ENCODE measurements at regions not wholly inside any gene's neighbourhood (a gene's known extent, or its start where the extent isn't known, plus 50 kb on each side); places are given as distances from the start of the nearest gene placed in this dataset.

DNA sequence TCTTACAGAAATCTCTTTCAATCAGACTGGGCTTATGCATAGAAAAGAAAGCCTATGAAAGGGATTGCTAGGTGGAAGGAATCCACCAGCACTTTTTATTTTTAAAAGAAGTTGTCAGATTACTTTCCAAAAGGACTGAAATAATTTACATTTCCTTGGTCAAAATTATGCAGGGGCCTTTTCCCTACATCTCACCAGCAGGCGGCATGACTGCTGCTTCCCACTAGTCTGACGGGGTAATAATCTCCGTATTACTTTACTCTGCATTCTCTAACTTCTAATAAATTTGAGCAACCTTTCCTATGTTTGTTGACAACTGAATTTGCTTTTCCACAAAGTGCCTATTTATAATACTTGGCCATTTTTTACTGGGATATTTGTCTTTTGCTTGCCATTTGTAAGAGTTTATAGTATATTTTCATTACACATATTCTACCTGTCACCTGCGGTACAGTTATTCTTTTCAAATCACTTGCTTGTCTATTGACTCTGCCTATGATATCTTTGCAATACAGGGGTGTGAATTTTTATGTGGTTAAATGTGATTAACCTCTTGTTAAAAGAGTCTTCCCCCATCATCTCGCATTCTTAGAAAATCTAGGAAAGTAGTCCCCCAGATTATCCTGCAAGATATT is 51.9 kb upstream of the USP47 start:
- Histone ChIP-seq H2BK12ac (ENCODE audit: low read length) (no peak overlapping the region), H3K14ac (ENCODE audit: low read length) (no peak overlapping the region), H3K4me3 (ENCODE audit: low read length in 2 of 2) (no peak overlapping the region), H3K36me3 (replicated peaks in 1 of 2; ENCODE audit: control insufficient read depth in 2 of 2, insufficient read depth in 2 of 2, low read length in 2 of 2) (no peaks in the 10 kb centered on the region), H3K9ac (ENCODE audit: low read depth, low read length, poor library complexity) (no peak overlapping the region), H3K9me3 (replicated peaks in 1 of 2; ENCODE audit: control insufficient read depth in 2 of 2, insufficient read depth in 1 of 2, low read depth in 1 of 2, low read length in 2 of 2) (no peaks in the 10 kb centered on the region), H4K8ac (ENCODE audit: low read depth, low read length) (no peak overlapping the region), H2BK5ac (ENCODE audit: low read length) (no peak overlapping the region), H3K4ac (ENCODE audit: low read length) (no peak overlapping the region), H2BK120ac (ENCODE audit: low read depth, low read length) (no peak overlapping the region), H2AFZ (ENCODE audit: low read length) (no peak overlapping the region), H2BK15ac (ENCODE audit: low read length) (no peak overlapping the region), H3K4me2 (ENCODE audit: insufficient read depth, low read length, poor library complexity, severe bottlenecking) (no peak overlapping the region), H3K18ac (ENCODE audit: low read length) (no peak overlapping the region), H3K79me1 (ENCODE audit: low read depth, low read length) (no peaks in the 10 kb centered on the region), H3K4me1 (ENCODE audit: control insufficient read depth in 2 of 2, insufficient read depth in 1 of 2, low read depth in 1 of 2, low read length in 2 of 2) (no peaks in the 10 kb centered on the region), H3K23ac (ENCODE audit: low read depth, low read length, poor library complexity) (no peak overlapping the region), H3K27ac (replicated peaks; ENCODE audit: low read length) (no peak overlapping the region), H2AK5ac (ENCODE audit: low read depth, low read length) (no peak overlapping the region), H3K27me3 (ENCODE audit: control insufficient read depth in 3 of 3, insufficient read depth in 3 of 3, low read depth in 1 of 3, low read length in 3 of 3) (no peaks in the 10 kb centered on the region), H4K91ac (ENCODE audit: low read depth, low read length, poor library complexity) (no peak overlapping the region)
- no CpG with 5 or more reads among the region's 5 CpGs for WGBS, 2 donors (ENCODE audit: extremely low coverage in 2 of 2, insufficient read length in 2 of 2, insufficient replicate concordance in 1 of 2)
- DNase-seq (ENCODE audit: low spot score), result no peak

DNA sequence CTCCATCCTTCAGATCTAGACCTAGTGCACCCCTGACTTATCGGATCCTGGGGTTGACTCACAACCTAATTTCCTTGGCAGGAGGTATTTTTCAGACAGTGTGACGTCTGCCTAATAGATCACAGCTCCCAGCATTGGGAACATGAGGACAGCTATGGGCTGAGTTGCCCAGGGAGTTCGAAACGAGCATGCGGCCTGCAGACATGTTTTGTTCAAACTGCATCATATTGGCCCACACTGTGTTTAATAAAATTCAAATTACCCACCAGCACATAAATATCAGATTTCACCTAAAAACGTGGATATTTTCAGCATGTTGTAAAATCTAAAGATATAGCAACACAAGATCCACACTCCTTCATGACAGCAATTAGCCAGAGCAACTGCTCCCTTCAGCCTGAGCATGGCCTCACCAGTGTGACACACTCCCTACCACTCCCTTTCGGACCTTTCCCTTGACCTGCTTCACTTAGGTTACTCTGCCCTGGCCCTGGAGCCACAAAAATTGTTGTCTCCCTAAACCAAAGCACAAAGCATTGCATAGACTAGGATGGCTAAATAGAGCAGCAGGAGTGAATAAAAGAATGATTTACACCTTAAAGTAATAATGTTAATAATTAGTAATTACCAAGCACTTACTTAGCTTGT is 53.6 kb upstream of the USP47 start:
- no peak overlapping the region for H4K91ac ChIP-seq (ENCODE audit: low read depth, low read length, poor library complexity)

GRCh38 chr11:11787305-11788062 is 54.3 kb upstream of the USP47 start:
- Histone ChIP-seq H3K14ac (ENCODE audit: low read length) (no peak overlapping the region), H3K9me3 (replicated peaks in 1 of 2; ENCODE audit: control insufficient read depth in 2 of 2, insufficient read depth in 1 of 2, low read depth in 1 of 2, low read length in 2 of 2) (no peaks in the 10 kb centered on the region), H3K9ac (ENCODE audit: low read depth, low read length, poor library complexity) (no peak overlapping the region), H2BK15ac (ENCODE audit: low read length) (no peak overlapping the region), H3K4me3 (ENCODE audit: low read length in 2 of 2) (no peak overlapping the region), H3K18ac (ENCODE audit: low read length) (no peak overlapping the region), H2AFZ (ENCODE audit: low read length) (no peak overlapping the region), H3K36me3 (replicated peaks in 1 of 2; ENCODE audit: control insufficient read depth in 2 of 2, insufficient read depth in 2 of 2, low read length in 2 of 2) (no peaks in the 10 kb centered on the region), H4K91ac (ENCODE audit: low read depth, low read length, poor library complexity) (no peak overlapping the region), H2BK120ac (ENCODE audit: low read depth, low read length) (no peak overlapping the region), H3K27ac (replicated peaks; ENCODE audit: low read length) (no peak overlapping the region), H3K4me1 (ENCODE audit: control insufficient read depth in 2 of 2, insufficient read depth in 1 of 2, low read depth in 1 of 2, low read length in 2 of 2) (no peaks in the 10 kb centered on the region), H2AK5ac (ENCODE audit: low read depth, low read length) (no peak overlapping the region), H3K23ac (ENCODE audit: low read depth, low read length, poor library complexity) (no peak overlapping the region), H3K27me3 (ENCODE audit: control insufficient read depth in 3 of 3, insufficient read depth in 3 of 3, low read depth in 1 of 3, low read length in 3 of 3) (no peaks in the 10 kb centered on the region), H3K4me2 (ENCODE audit: insufficient read depth, low read length, poor library complexity, severe bottlenecking) (no peak overlapping the region), H3K4ac (ENCODE audit: low read length) (no peak overlapping the region), H3K79me1 (ENCODE audit: low read depth, low read length) (no peaks in the 10 kb centered on the region), H2BK12ac (ENCODE audit: low read length) (no peak overlapping the region), H4K8ac (ENCODE audit: low read depth, low read length) (no peak overlapping the region), H2BK5ac (ENCODE audit: low read length) (no peak overlapping the region)
- WGBS, 2 donors (ENCODE audit: extremely low coverage in 2 of 2, insufficient read length in 2 of 2, insufficient replicate concordance in 1 of 2), result no CpG with 5 or more reads among the region's 7 CpGs
- peak; percentile 72 for DNase-seq (ENCODE audit: low spot score)

More for the DNA sequence above, 53.6 kb upstream of the USP47 start:
- Histone ChIP-seq H3K27me3 (ENCODE audit: control insufficient read depth in 3 of 3, insufficient read depth in 3 of 3, low read depth in 1 of 3, low read length in 3 of 3) (no peaks in the 10 kb centered on the region), H3K36me3 (replicated peaks in 1 of 2; ENCODE audit: control insufficient read depth in 2 of 2, insufficient read depth in 2 of 2, low read length in 2 of 2) (no peaks in the 10 kb centered on the region), H2AK5ac (ENCODE audit: low read depth, low read length) (no peak overlapping the region), H2BK15ac (ENCODE audit: low read length) (no peak overlapping the region), H3K4me2 (ENCODE audit: insufficient read depth, low read length, poor library complexity, severe bottlenecking) (no peak overlapping the region), H3K4me1 (ENCODE audit: control insufficient read depth in 2 of 2, insufficient read depth in 1 of 2, low read depth in 1 of 2, low read length in 2 of 2) (no peaks in the 10 kb centered on the region), H3K9me3 (replicated peaks in 1 of 2; ENCODE audit: control insufficient read depth in 2 of 2, insufficient read depth in 1 of 2, low read depth in 1 of 2, low read length in 2 of 2) (no peaks in the 10 kb centered on the region), H3K4me3 (ENCODE audit: low read length in 2 of 2) (no peak overlapping the region), H3K79me1 (ENCODE audit: low read depth, low read length) (no peaks in the 10 kb centered on the region), H3K4ac (ENCODE audit: low read length) (no peak overlapping the region), H3K27ac (replicated peaks; ENCODE audit: low read length) (no peak overlapping the region), H2BK5ac (ENCODE audit: low read length) (no peak overlapping the region), H2BK120ac (ENCODE audit: low read depth, low read length) (no peak overlapping the region), H3K9ac (ENCODE audit: low read depth, low read length, poor library complexity) (peak overlapping the region; percentile 33), H3K14ac (ENCODE audit: low read length) (no peak overlapping the region), H2AFZ (ENCODE audit: low read length) (no peak overlapping the region), H3K23ac (ENCODE audit: low read depth, low read length, poor library complexity) (no peak overlapping the region), H3K18ac (ENCODE audit: low read length) (no peak overlapping the region), H4K8ac (ENCODE audit: low read depth, low read length) (no peak overlapping the region), H2BK12ac (ENCODE audit: low read length) (no peak overlapping the region)
- no peak for DNase-seq (ENCODE audit: low spot score)
- WGBS, 2 donors (ENCODE audit: extremely low coverage in 2 of 2, insufficient read length in 2 of 2, insufficient replicate concordance in 1 of 2), result no CpG with 5 or more reads among the region's 7 CpGs

DNA sequence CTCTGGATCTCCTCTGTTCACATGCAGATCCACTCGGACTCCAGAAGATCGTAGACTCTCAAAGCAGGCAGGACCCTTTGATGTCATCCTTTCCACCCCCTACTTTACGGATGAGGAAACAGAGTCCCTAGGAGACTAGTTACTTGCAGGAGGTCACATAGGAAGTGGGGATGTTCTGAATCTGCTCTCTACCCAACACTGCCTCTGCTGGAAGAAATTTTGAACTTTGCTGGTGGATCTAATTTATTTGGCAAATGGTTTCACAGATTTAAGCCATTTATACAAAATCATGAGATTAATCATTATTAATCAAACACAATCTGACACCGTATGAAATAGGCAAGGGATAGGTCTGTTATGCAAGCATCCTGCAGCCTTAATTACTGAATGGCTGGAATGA is 55.0 kb upstream of the USP47 start:
- Histone ChIP-seq H3K4me3 (ENCODE audit: low read length in 2 of 2) (no peak overlapping the region), H2BK12ac (ENCODE audit: low read length) (no peak overlapping the region), H3K27ac (replicated peaks; ENCODE audit: low read length) (no peak overlapping the region), H3K36me3 (replicated peaks in 1 of 2; ENCODE audit: control insufficient read depth in 2 of 2, insufficient read depth in 2 of 2, low read length in 2 of 2) (no peaks in the 10 kb centered on the region), H2AK5ac (ENCODE audit: low read depth, low read length) (no peak overlapping the region), H3K79me1 (ENCODE audit: low read depth, low read length) (no peaks in the 10 kb centered on the region), H3K9me3 (replicated peaks in 1 of 2; ENCODE audit: control insufficient read depth in 2 of 2, insufficient read depth in 1 of 2, low read depth in 1 of 2, low read length in 2 of 2) (no peaks in the 10 kb centered on the region), H3K14ac (ENCODE audit: low read length) (no peak overlapping the region), H3K4me1 (ENCODE audit: control insufficient read depth in 2 of 2, insufficient read depth in 1 of 2, low read depth in 1 of 2, low read length in 2 of 2) (no peaks in the 10 kb centered on the region), H3K23ac (ENCODE audit: low read depth, low read length, poor library complexity) (no peak overlapping the region), H3K9ac (ENCODE audit: low read depth, low read length, poor library complexity) (no peak overlapping the region), H4K91ac (ENCODE audit: low read depth, low read length, poor library complexity) (no peak overlapping the region), H3K4ac (ENCODE audit: low read length) (no peak overlapping the region), H3K4me2 (ENCODE audit: insufficient read depth, low read length, poor library complexity, severe bottlenecking) (no peak overlapping the region), H2BK120ac (ENCODE audit: low read depth, low read length) (no peak overlapping the region), H2AFZ (ENCODE audit: low read length) (no peak overlapping the region), H3K27me3 (ENCODE audit: control insufficient read depth in 3 of 3, insufficient read depth in 3 of 3, low read depth in 1 of 3, low read length in 3 of 3) (no peaks in the 10 kb centered on the region), H2BK15ac (ENCODE audit: low read length) (no peak overlapping the region), H3K18ac (ENCODE audit: low read length) (no peak overlapping the region), H4K8ac (ENCODE audit: low read depth, low read length) (no peak overlapping the region), H2BK5ac (ENCODE audit: low read length) (no peak overlapping the region)
- WGBS, 2 donors (ENCODE audit: extremely low coverage in 2 of 2, insufficient read length in 2 of 2, insufficient replicate concordance in 1 of 2), result no CpG with 5 or more reads among the region's 4 CpGs
- DNase-seq (ENCODE audit: low spot score), result no peak
